ENCODE measurements at regions not wholly inside any gene's neighbourhood (a gene's known extent, or its start where the extent isn't known, plus 50 kb on each side); places are given as distances from the start of the nearest gene placed in this dataset.

GRCh38 chr5:160508780-160509361 lies 87.2 kb downstream of the PTTG1 start:
- peak; percentile 38 to 40 for DNase-seq (ENCODE audit: low read depth in 2 of 2)

- no peak for DNase-seq (ENCODE audit: low read depth in 2 of 2)
Observed at GRCh38 chr5:160511280-160511929, 89.8 kb downstream of the PTTG1 start.
